Nephron progenitor cell (in vitro differentiated cells): ENCODE measurements at regions not wholly inside any gene's neighbourhood (a gene's known extent, or its start where the extent isn't known, plus 50 kb on each side); places are given as distances from the start of the nearest gene placed in this dataset.
A peak's percentile ranks its signal among the peaks of the same experiment; 100 is the strongest.
"Not testable (repeated sequence)": the region's sequence is repeated elsewhere in the genome, so short reads cannot be mapped to it uniquely, and the experiment has no call there.

Experiments used
- DNase-seq: peaks from one replicate; pipeline ENCODE4 v3.0.0; 2021
- H3K27ac Mint-ChIP-seq: 2 replicates; pipeline ENCODE4 v1.8.0; 2021; ENCODE audit warnings: mild to moderate bottlenecking, moderate library complexity, mixed read lengths
- H3K27me3 Mint-ChIP-seq: 2 replicates; pipeline ENCODE4 v1.8.0; 2021; ENCODE audit warnings: mild to moderate bottlenecking, low read depth, mixed read lengths; ENCODE audit not compliant: poor library complexity
- H3K36me3 Mint-ChIP-seq: 2 replicates; pipeline ENCODE4 v1.8.0; 2021; ENCODE audit warnings: low read depth, mixed read lengths
- H3K4me1 Mint-ChIP-seq: 2 replicates; pipeline ENCODE4 v1.8.0; 2021; ENCODE audit warnings: mixed read lengths
- H3K4me3 Mint-ChIP-seq: 2 replicates; pipeline ENCODE4 v1.8.0; 2021; ENCODE audit warnings: mild to moderate bottlenecking, moderate library complexity, mixed read lengths
- H3K9me3 Mint-ChIP-seq: 2 replicates; pipeline ENCODE4 v1.8.0; 2021; ENCODE audit warnings: mild to moderate bottlenecking, moderate library complexity, mixed read lengths
- CTCF ChIP-seq: fragments of 200-600 bp; sonication (generic); IDR thresholded peaks from 2 replicates; pipeline ENCODE4 v1.5.0; 2021; ENCODE audit warnings: antibody characterized with exemption

GRCh38 chr7:19351341-19352304 is 206.4 kb upstream of the FERD3L start:
- Mint-ChIP-seq H3K27me3 (no peaks in the 10 kb centered on the region), H3K9me3 (no peaks in the 10 kb centered on the region), H3K27ac (no peak overlapping the region), H3K4me1 (no peaks in the 10 kb centered on the region), H3K36me3 (no peaks in the 10 kb centered on the region), H3K4me3 (no peak overlapping the region)
- no peak for TF ChIP-seq CTCF
- DNase-seq = no peak

- peaks cover 3% of the 10 kb centered on the region for H3K27me3 Mint-ChIP-seq
- H3K9me3 Mint-ChIP-seq = no peaks in the 10 kb centered on the region
- no peak for TF ChIP-seq CTCF
- H3K4me3 Mint-ChIP-seq = no peak overlapping the region
- DNase-seq = no peak
- H3K4me1 Mint-ChIP-seq = peaks cover 12% of the 10 kb centered on the region
- no peak overlapping the region for H3K27ac Mint-ChIP-seq
- no peaks in the 10 kb centered on the region for H3K36me3 Mint-ChIP-seq
Observed at GRCh38 chr7:19339512-19339911, 194.3 kb upstream of the FERD3L start.

- H3K36me3 Mint-ChIP-seq, H3K4me3 Mint-ChIP-seq, DNase-seq, H3K9me3 Mint-ChIP-seq, H3K27me3 Mint-ChIP-seq: not testable (repeated sequence)
- Mint-ChIP-seq H3K27ac (peak overlapping the region; percentile 36), H3K4me1 (peaks cover 12% of the 10 kb centered on the region)
Observed at GRCh38 chr7:19338512-19338911, 193.3 kb upstream of the FERD3L start.

GRCh38 chr7:19336836-19337383 is 191.7 kb upstream of the FERD3L start:
- H3K4me3 Mint-ChIP-seq = peak overlapping the region; percentile 37

GRCh38 chr7:19333706-19334105 is 188.5 kb upstream of the FERD3L start:
- Mint-ChIP-seq H3K4me1 (peaks cover 12% of the 10 kb centered on the region), H3K36me3 (no peaks in the 10 kb centered on the region), H3K4me3 (no peak overlapping the region), H3K27ac (no peak overlapping the region), H3K27me3 (peaks cover 3% of the 10 kb centered on the region), H3K9me3 (no peaks in the 10 kb centered on the region)
- no peak for DNase-seq
- TF ChIP-seq CTCF = no peak

More at GRCh38 chr7:19336836-19337383, 191.7 kb upstream of the FERD3L start:
- Mint-ChIP-seq H3K4me1 (peaks cover 12% of the 10 kb centered on the region), H3K27ac (no peak overlapping the region), H3K36me3 (no peaks in the 10 kb centered on the region), H3K27me3 (peaks cover 3% of the 10 kb centered on the region), H3K9me3 (no peaks in the 10 kb centered on the region)
- DNase-seq = no peak
- TF ChIP-seq CTCF = no peak

GRCh38 chr7:19327018-19327417 is 181.8 kb upstream of the FERD3L start:
- H3K27ac Mint-ChIP-seq = no peak overlapping the region
- no peaks in the 10 kb centered on the region for H3K27me3 Mint-ChIP-seq
- no peaks in the 10 kb centered on the region for H3K36me3 Mint-ChIP-seq
- no peak overlapping the region for H3K4me3 Mint-ChIP-seq
- no peaks in the 10 kb centered on the region for H3K9me3 Mint-ChIP-seq
- no peaks in the 10 kb centered on the region for H3K4me1 Mint-ChIP-seq
- no peak for DNase-seq
- TF ChIP-seq CTCF = no peak
